Lower leg skin (tissue), 3 donors: ENCODE measurements at regions not wholly inside any gene's neighbourhood (a gene's known extent, or its start where the extent isn't known, plus 50 kb on each side); places are given as distances from the start of the nearest gene placed in this dataset.

Experiments
- POLR2A ChIP-seq, 2 donors: fragments of 450-650 bp; IDR thresholded peaks; one replicate each; pipeline ENCODE4 v1.6.1; 2016 to 2017; ENCODE audit warnings: antibody characterized with exemption in 2 of 2, mild to moderate bottlenecking in 1 of 2, moderate library complexity in 1 of 2
- TF ChIP-seq, protein P1 (sequence below), 3 donors: fragments of 450-650 bp; IDR thresholded peaks; one replicate each; pipeline ENCODE4 v1.5.1; 2016; ENCODE audit warnings: antibody characterized with exemption in 3 of 3, mild to moderate bottlenecking in 3 of 3, moderate library complexity in 2 of 3

- TF ChIP-seq, protein P1, sequence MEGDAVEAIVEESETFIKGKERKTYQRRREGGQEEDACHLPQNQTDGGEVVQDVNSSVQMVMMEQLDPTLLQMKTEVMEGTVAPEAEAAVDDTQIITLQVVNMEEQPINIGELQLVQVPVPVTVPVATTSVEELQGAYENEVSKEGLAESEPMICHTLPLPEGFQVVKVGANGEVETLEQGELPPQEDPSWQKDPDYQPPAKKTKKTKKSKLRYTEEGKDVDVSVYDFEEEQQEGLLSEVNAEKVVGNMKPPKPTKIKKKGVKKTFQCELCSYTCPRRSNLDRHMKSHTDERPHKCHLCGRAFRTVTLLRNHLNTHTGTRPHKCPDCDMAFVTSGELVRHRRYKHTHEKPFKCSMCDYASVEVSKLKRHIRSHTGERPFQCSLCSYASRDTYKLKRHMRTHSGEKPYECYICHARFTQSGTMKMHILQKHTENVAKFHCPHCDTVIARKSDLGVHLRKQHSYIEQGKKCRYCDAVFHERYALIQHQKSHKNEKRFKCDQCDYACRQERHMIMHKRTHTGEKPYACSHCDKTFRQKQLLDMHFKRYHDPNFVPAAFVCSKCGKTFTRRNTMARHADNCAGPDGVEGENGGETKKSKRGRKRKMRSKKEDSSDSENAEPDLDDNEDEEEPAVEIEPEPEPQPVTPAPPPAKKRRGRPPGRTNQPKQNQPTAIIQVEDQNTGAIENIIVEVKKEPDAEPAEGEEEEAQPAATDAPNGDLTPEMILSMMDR (IDR thresholded peaks at IDR 0.05) = no peak
- TF ChIP-seq POLR2A (IDR thresholded peaks at IDR 0.05) = no peak
These were observed 556.5 kb downstream of the INHBA start for GRCh38 chr7:41146429-41146828.
